ENCODE measurements at regions not wholly inside any gene's neighbourhood (a gene's known extent, or its start where the extent isn't known, plus 50 kb on each side); places are given as distances from the start of the nearest gene placed in this dataset.
"Not testable (repeated sequence)": the region's sequence is repeated elsewhere in the genome, so short reads cannot be mapped to it uniquely, and the experiment has no call there.

- H3K9me3 ChIP-seq (ENCODE audit: control insufficient read depth, low read length), result no peaks in the 10 kb centered on the region
Observed at GRCh38 chr7:26937306-26937705, 72.9 kb upstream of the SKAP2 start.

GRCh38 chr7:26932616-26933015 is 68.2 kb upstream of the SKAP2 start:
- 82 to 97% methylated on average over 1 to 3 of the region's 3 CpGs for WGBS, 2 experiments
- H3K4me3 ChIP-seq (ENCODE audit: insufficient read depth, low read depth, low read length); H3K9me3 ChIP-seq (ENCODE audit: control insufficient read depth, low read length); H3K36me3 ChIP-seq (ENCODE audit: control insufficient read depth, insufficient read depth, low read length); H3K27me3 ChIP-seq (ENCODE audit: control insufficient read depth, insufficient read depth, low read length, poor library complexity, severe bottlenecking); H3K4me1 ChIP-seq (ENCODE audit: control insufficient read depth, insufficient read depth, low read length); H3K27ac ChIP-seq (ENCODE audit: insufficient read depth, low read depth, low read length, poor library complexity, severe bottlenecking): not testable (repeated sequence)

More at GRCh38 chr7:26937306-26937705, 72.9 kb upstream of the SKAP2 start:
- H3K4me3 ChIP-seq (ENCODE audit: insufficient read depth, low read depth, low read length), result no peak overlapping the region
- H3K27ac ChIP-seq (ENCODE audit: insufficient read depth, low read depth, low read length, poor library complexity, severe bottlenecking), result no peak overlapping the region
- H3K36me3 ChIP-seq (ENCODE audit: control insufficient read depth, insufficient read depth, low read length), result no peaks in the 10 kb centered on the region
- no peaks in the 10 kb centered on the region for H3K4me1 ChIP-seq (ENCODE audit: control insufficient read depth, insufficient read depth, low read length)
- H3K27me3 ChIP-seq (ENCODE audit: control insufficient read depth, insufficient read depth, low read length, poor library complexity, severe bottlenecking), result no peaks in the 10 kb centered on the region

GRCh38 chr7:26930845-26931244 is 66.5 kb upstream of the SKAP2 start:
- no peak overlapping the region for H3K27ac ChIP-seq (ENCODE audit: insufficient read depth, low read depth, low read length, poor library complexity, severe bottlenecking)
- no peaks in the 10 kb centered on the region for H3K4me1 ChIP-seq (ENCODE audit: control insufficient read depth, insufficient read depth, low read length)

GRCh38 chr7:26930201-26930600 is 65.8 kb upstream of the SKAP2 start:
- 85 to 92% methylated on average over 3 of the region's 3 CpGs for WGBS, 2 experiments
- no peaks in the 10 kb centered on the region for H3K36me3 ChIP-seq (ENCODE audit: control insufficient read depth, insufficient read depth, low read length)

More at GRCh38 chr7:26930845-26931244, 66.5 kb upstream of the SKAP2 start:
- no peaks in the 10 kb centered on the region for H3K9me3 ChIP-seq (ENCODE audit: control insufficient read depth, low read length)
- no peak overlapping the region for H3K4me3 ChIP-seq (ENCODE audit: insufficient read depth, low read depth, low read length)
- H3K36me3 ChIP-seq (ENCODE audit: control insufficient read depth, insufficient read depth, low read length), result no peaks in the 10 kb centered on the region
- H3K27me3 ChIP-seq (ENCODE audit: control insufficient read depth, insufficient read depth, low read length, poor library complexity, severe bottlenecking), result no peaks in the 10 kb centered on the region

GRCh38 chr7:26928703-26929347 is 64.4 kb upstream of the SKAP2 start:
- no peaks in the 10 kb centered on the region for H3K4me1 ChIP-seq (ENCODE audit: control insufficient read depth, insufficient read depth, low read length)
- no peak overlapping the region for H3K27ac ChIP-seq (ENCODE audit: insufficient read depth, low read depth, low read length, poor library complexity, severe bottlenecking)
- H3K27me3 ChIP-seq (ENCODE audit: control insufficient read depth, insufficient read depth, low read length, poor library complexity, severe bottlenecking), result no peaks in the 10 kb centered on the region
- no peak overlapping the region for H3K4me3 ChIP-seq (ENCODE audit: insufficient read depth, low read depth, low read length)
- no peaks in the 10 kb centered on the region for H3K36me3 ChIP-seq (ENCODE audit: control insufficient read depth, insufficient read depth, low read length)
- H3K9me3 ChIP-seq (ENCODE audit: control insufficient read depth, low read length), result no peaks in the 10 kb centered on the region
- WGBS, 2 experiments, result 82 to 87% methylated on average over 5 of the region's 5 CpGs

More at GRCh38 chr7:26930201-26930600, 65.8 kb upstream of the SKAP2 start:
- H3K27ac ChIP-seq (ENCODE audit: insufficient read depth, low read depth, low read length, poor library complexity, severe bottlenecking), result no peak overlapping the region
- H3K4me3 ChIP-seq (ENCODE audit: insufficient read depth, low read depth, low read length), result no peak overlapping the region
- H3K4me1 ChIP-seq (ENCODE audit: control insufficient read depth, insufficient read depth, low read length), result no peaks in the 10 kb centered on the region
- H3K27me3 ChIP-seq (ENCODE audit: control insufficient read depth, insufficient read depth, low read length, poor library complexity, severe bottlenecking), result no peaks in the 10 kb centered on the region
- H3K9me3 ChIP-seq (ENCODE audit: control insufficient read depth, low read length), result no peaks in the 10 kb centered on the region

GRCh38 chr7:26925768-26926167 is 61.4 kb upstream of the SKAP2 start:
- Histone ChIP-seq H3K4me3 (ENCODE audit: insufficient read depth, low read depth, low read length) (no peak overlapping the region), H3K27ac (ENCODE audit: insufficient read depth, low read depth, low read length, poor library complexity, severe bottlenecking) (no peak overlapping the region), H3K4me1 (ENCODE audit: control insufficient read depth, insufficient read depth, low read length) (no peaks in the 10 kb centered on the region), H3K36me3 (ENCODE audit: control insufficient read depth, insufficient read depth, low read length) (no peaks in the 10 kb centered on the region), H3K27me3 (ENCODE audit: control insufficient read depth, insufficient read depth, low read length, poor library complexity, severe bottlenecking) (no peaks in the 10 kb centered on the region), H3K9me3 (ENCODE audit: control insufficient read depth, low read length) (no peaks in the 10 kb centered on the region)
- 88 to 100% methylated on average over 1 to 2 of the region's 2 CpGs for WGBS, 2 experiments

- WGBS, 2 experiments, result 95 to 100% methylated on average over 2 of the region's 2 CpGs
- H3K4me3 ChIP-seq (ENCODE audit: insufficient read depth, low read depth, low read length), result no peak overlapping the region
Observed at GRCh38 chr7:26924149-26924767, 59.9 kb upstream of the SKAP2 start.

GRCh38 chr7:26919906-26920493 is 55.6 kb upstream of the SKAP2 start:
- Histone ChIP-seq H3K27ac (ENCODE audit: insufficient read depth, low read depth, low read length, poor library complexity, severe bottlenecking) (no peak overlapping the region), H3K36me3 (ENCODE audit: control insufficient read depth, insufficient read depth, low read length) (no peaks in the 10 kb centered on the region), H3K4me1 (ENCODE audit: control insufficient read depth, insufficient read depth, low read length) (no peaks in the 10 kb centered on the region), H3K4me3 (ENCODE audit: insufficient read depth, low read depth, low read length) (no peak overlapping the region), H3K27me3 (ENCODE audit: control insufficient read depth, insufficient read depth, low read length, poor library complexity, severe bottlenecking) (no peaks in the 10 kb centered on the region), H3K9me3 (ENCODE audit: control insufficient read depth, low read length) (no peaks in the 10 kb centered on the region)
- WGBS, 2 experiments, result 83 to 100% methylated on average over 1 of the region's 2 CpGs

More at GRCh38 chr7:26924149-26924767, 59.9 kb upstream of the SKAP2 start:
- Histone ChIP-seq H3K9me3 (ENCODE audit: control insufficient read depth, low read length) (no peaks in the 10 kb centered on the region), H3K4me1 (ENCODE audit: control insufficient read depth, insufficient read depth, low read length) (no peaks in the 10 kb centered on the region), H3K27me3 (ENCODE audit: control insufficient read depth, insufficient read depth, low read length, poor library complexity, severe bottlenecking) (no peaks in the 10 kb centered on the region), H3K27ac (ENCODE audit: insufficient read depth, low read depth, low read length, poor library complexity, severe bottlenecking) (no peak overlapping the region), H3K36me3 (ENCODE audit: control insufficient read depth, insufficient read depth, low read length) (no peaks in the 10 kb centered on the region)

GRCh38 chr7:26918241-26918640 is 53.9 kb upstream of the SKAP2 start:
- Histone ChIP-seq H3K27me3 (ENCODE audit: control insufficient read depth, insufficient read depth, low read length, poor library complexity, severe bottlenecking) (no peaks in the 10 kb centered on the region), H3K4me1 (ENCODE audit: control insufficient read depth, insufficient read depth, low read length) (no peaks in the 10 kb centered on the region), H3K9me3 (ENCODE audit: control insufficient read depth, low read length) (no peaks in the 10 kb centered on the region), H3K27ac (ENCODE audit: insufficient read depth, low read depth, low read length, poor library complexity, severe bottlenecking) (no peak overlapping the region), H3K4me3 (ENCODE audit: insufficient read depth, low read depth, low read length) (no peak overlapping the region), H3K36me3 (ENCODE audit: control insufficient read depth, insufficient read depth, low read length) (no peaks in the 10 kb centered on the region)

- no peak overlapping the region for H3K4me3 ChIP-seq (ENCODE audit: insufficient read depth, low read depth, low read length)
Observed at GRCh38 chr7:26916779-26917320, 52.5 kb upstream of the SKAP2 start.

More at GRCh38 chr7:26916779-26917320, 52.5 kb upstream of the SKAP2 start:
- Histone ChIP-seq H3K4me1 (ENCODE audit: control insufficient read depth, insufficient read depth, low read length) (no peaks in the 10 kb centered on the region), H3K27me3 (ENCODE audit: control insufficient read depth, insufficient read depth, low read length, poor library complexity, severe bottlenecking) (no peaks in the 10 kb centered on the region), H3K9me3 (ENCODE audit: control insufficient read depth, low read length) (no peaks in the 10 kb centered on the region), H3K36me3 (ENCODE audit: control insufficient read depth, insufficient read depth, low read length) (no peaks in the 10 kb centered on the region), H3K27ac (ENCODE audit: insufficient read depth, low read depth, low read length, poor library complexity, severe bottlenecking) (no peak overlapping the region)
- WGBS, 2 experiments, result 96% methylated on average over 3 of the region's 3 CpGs; no CpG with 5 or more reads in 1 of the 2 experiments
